ENCODE measurements at regions not wholly inside any gene's neighbourhood (a gene's known extent, or its start where the extent isn't known, plus 50 kb on each side); places are given as distances from the start of the nearest gene placed in this dataset.

DNA sequence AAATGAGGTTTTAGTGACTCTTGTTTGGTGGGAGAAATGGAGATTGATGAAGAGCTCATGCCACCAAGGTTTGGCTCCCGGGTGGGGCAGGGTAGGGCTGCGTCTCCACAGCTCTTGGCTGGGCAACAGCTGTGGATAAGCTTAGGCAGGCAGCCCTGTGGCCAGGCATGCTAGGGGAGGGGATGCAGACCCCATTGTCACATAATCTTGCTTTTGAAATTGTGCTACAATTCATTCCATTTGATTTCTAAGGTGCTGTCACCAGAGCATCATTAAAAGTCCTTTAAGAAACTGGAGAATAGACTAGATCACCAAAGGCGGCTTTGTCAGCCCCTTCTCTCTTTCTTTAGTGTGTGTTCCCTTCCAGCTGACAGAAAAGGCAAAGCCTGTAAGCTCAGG is 574.2 kb upstream of the JAG1 start:
- no peak for DNase-seq (ENCODE audit: low read depth)

- DNase-seq (ENCODE audit: low read depth), result no peak
Measured at GRCh38 chr20:11248687-11249638, 575.2 kb upstream of the JAG1 start.

DNA sequence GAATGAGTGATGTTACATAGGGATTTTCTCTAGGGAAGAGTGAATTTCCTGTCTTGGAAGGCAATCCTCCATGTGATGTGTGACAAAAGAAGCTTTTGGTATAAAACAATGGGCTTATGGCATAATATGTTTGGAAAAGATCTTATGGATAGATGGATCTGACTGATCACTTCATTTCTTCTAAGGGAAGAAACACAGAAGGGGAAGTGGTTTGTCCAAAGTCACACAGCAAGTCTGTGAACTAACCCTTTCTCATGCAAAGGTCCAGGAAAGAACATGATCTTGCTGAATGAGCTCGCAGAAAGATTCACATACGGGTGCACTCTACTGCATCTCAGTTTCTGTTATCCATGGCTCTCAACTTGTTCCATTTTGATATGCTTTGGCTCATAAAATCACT is 575.9 kb upstream of the JAG1 start:
- no peak for DNase-seq (ENCODE audit: low read depth)

- no peak for DNase-seq (ENCODE audit: low read depth)
Measured at GRCh38 chr20:11252447-11252846, 578.6 kb upstream of the JAG1 start.

GRCh38 chr20:11255455-11255854 is 581.7 kb upstream of the JAG1 start:
- no peak for DNase-seq (ENCODE audit: low read depth)

GRCh38 chr20:11255860-11256259 is 582.1 kb upstream of the JAG1 start:
- no peak for DNase-seq (ENCODE audit: low read depth)

GRCh38 chr20:11260611-11261010 is 586.8 kb upstream of the JAG1 start:
- DNase-seq (ENCODE audit: low read depth), result no peak

GRCh38 chr20:11261533-11262000 is 587.8 kb upstream of the JAG1 start:
- DNase-seq (ENCODE audit: low read depth), result peak; percentile 51

- no peak for DNase-seq (ENCODE audit: low read depth)
Measured at GRCh38 chr20:11266571-11266970, 592.8 kb upstream of the JAG1 start.

DNA sequence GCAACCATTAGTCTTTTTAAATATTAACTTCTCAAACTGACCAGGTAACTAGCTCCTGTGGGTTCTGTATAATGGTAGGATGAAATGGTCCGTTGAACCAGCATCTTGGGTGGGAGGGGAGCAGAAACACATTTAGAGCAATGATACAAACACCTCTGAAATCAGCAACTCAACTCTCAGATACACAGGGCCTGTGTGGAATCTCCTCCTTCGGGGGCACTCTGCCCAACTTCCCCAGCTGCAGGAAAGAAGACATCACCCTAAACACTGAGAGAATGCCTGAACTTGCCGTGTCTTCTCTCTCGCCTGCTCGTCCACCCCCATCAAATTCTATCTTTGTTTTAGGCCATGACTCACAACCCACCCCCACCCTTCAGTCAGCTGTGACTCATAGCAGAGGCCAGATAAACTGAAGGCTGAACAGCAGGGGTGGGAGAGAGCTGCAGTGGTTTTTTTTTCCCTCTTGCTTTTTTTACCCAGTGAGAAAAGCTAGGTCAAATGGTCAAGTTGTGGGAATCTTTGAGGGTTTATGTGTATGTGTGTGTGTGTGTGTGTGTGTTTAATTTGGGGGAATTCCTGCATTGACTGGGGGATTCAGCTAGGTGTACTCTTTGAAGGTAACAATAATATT is 593.4 kb upstream of the JAG1 start:
- DNase-seq (ENCODE audit: low read depth), result peak; percentile 83

DNA sequence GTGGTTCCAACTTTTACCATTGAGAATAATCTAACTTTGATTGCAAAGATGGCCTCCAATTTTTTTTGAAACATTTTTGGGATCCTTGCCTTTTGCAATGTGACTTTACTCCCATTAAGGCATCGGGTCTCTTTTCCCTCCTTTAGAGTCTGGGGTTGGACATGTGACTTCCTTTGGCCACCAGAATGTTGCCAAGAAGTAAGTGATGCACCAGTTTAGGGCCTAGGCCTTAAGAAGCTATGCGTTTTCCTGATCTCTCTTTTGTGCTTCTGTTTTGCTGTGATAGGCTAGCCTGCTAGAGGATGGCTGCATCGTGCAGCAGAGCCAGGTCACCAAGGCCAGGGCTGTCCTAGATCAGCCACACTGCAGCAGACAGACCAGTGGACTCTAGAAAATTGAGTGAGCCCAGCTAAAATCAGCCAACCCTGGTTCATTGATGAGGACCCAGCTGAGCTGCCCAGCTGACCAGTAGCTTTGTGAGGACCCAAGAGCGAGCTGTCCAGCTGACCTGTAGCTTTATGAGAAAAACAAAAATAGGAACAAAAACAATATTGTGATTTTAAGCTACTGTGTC is 594.0 kb upstream of the JAG1 start:
- no peak for DNase-seq (ENCODE audit: low read depth)

- DNase-seq (ENCODE audit: low read depth), result no peak
Measured at GRCh38 chr20:11270566-11270965, 596.8 kb upstream of the JAG1 start.

DNA sequence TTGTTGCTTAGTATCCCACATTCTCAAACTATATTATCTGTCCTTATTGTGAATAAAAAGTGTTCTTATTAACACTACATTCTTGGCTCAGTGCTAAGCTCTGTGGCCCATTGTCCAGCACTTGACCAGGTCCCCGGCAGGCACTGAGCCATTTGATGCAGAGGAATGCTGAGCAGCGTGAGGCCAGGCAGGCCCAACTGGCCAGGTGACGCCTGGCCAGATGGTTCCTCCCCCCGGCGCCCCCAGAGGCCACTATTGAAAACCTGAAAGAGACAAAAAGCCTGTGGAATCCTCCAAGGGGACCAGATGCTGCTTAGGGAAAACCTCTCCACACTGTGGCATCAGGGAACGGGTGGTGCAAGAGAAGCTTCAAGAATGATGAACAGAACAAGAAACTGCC is 597.5 kb upstream of the JAG1 start:
- DNase-seq (ENCODE audit: low read depth), result no peak

- DNase-seq (ENCODE audit: low read depth), result no peak
Measured at GRCh38 chr20:11271920-11272594, 598.3 kb upstream of the JAG1 start.

DNA sequence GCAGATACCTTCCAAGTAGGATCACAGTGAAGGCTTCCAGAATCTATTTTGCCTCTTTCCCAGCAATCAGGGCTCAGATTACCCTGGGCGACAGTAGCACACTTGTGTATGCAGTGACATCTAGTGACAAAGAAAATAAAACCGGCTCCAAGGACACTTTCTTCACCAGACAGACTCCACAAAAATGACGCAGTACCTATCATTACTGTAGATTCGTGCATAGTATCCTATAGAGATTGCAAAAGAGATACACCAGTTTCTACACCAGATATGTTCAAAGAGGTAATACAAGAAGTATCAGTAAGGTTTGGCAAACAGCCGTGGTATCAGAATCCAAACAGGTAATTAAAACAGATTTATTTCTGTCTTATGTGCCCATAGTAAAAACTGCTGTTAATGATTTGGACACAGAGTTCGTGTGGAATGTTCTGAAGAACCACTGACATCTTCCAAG is 600.4 kb upstream of the JAG1 start:
- DNase-seq (ENCODE audit: low read depth), result peak; percentile 24

DNA sequence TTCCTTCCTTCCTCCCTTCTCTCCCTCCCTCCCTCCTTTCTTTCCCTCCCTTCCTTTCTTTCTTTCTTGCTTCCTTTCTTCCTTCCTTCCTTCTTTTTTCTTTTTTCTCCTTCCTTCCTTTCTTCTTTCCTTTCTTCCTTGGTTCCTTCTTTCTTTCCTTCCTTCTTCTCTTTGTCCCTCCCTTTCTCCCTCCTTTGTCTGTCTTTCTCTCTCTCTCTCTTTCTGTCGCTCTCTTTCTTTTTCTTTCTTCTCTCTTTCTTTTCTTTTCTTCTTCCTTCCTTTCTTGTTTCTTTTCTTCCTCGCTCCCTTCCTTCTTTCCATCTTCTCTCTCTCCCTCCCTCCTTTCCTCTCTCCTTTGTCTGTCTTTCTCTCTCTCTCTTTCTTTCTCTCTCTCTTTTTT is 601.9 kb upstream of the JAG1 start:
- no peak for DNase-seq (ENCODE audit: low read depth)

GRCh38 chr20:11277170-11277569 is 603.4 kb upstream of the JAG1 start:
- DNase-seq (ENCODE audit: low read depth), result no peak

DNA sequence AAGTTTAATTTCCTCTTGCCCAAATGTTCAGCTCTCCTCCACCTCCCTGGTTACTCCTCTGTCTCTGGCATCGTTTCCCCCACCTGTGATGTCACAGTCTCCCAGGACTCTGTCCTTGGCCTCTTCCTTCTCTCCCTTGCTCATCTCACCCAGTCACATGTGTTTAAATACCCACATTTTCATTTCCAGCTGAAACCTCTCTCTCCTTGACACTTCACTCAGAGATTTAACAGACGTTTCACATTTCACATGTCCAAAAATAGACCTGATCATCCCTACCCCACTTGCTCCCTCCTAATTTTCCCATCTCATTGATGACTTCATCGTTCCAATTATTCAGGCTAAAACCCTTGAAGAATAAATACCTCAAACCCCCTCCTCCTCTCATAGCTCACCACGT is 604.1 kb upstream of the JAG1 start:
- no peak for DNase-seq (ENCODE audit: low read depth)

DNA sequence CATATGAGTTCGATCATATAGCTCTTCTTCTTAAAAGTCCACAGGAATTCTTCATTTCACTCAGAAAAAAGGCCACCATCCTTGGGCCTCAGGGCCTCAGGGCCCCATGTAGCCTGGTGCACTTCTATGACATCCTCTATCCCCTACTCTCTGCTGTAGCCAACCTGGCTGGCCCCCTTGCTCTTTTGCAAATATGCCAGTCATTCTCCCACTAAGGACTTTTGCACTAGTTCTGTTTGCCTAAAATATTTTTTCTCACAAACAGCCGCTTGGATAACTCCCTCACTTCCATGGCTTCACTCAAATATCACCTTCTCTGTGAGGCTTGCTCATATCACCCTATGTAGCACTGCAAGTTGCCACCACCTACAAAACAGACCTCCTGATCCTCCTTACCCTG is 604.7 kb upstream of the JAG1 start:
- DNase-seq (ENCODE audit: low read depth), result no peak

- no peak for DNase-seq (ENCODE audit: low read depth)
Measured at GRCh38 chr20:11281240-11281639, 607.4 kb upstream of the JAG1 start.

DNA sequence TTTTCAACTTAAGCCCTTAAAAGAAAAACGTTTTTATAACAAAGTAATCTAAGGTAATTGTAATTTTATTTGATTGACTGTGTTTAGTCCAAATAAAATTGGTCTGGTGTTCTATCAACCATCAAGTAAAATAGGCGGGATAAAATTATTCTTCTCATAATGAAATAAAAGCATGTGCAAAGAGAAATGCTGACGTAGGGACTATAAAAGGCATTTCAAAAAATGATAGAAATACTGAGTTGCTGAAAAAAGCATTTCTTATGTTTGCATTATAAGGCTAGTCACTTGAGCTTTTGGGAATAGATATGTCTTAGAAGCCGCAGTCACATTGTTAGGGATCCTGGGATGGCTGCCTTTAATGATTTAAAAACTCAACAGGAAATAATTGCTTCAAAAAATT is 608.0 kb upstream of the JAG1 start:
- DNase-seq (ENCODE audit: low read depth), result no peak

DNA sequence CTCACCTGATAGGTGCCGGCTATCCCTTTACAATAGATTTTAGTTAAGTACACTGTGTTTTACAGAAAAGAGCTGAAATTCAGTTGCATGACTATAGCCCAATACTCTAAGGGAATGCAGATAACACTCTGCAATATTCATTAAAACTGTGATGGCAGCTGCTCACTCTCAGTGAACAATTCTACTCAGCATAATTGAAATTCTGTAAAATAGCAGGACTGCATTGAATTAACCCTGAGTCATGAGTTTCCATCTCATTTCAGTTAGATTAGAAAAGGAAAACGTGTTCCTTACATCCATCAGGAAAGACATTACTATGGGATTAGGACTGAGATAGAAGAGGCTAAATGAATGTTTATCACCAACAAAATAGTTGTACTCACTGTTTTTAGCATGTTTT is 613.3 kb upstream of the JAG1 start:
- DNase-seq (ENCODE audit: low read depth), result no peak

Data from HS-5 (cell line).